Tibial nerve (tissue), 3 donors: ENCODE measurements at regions not wholly inside any gene's neighbourhood (a gene's known extent, or its start where the extent isn't known, plus 50 kb on each side); places are given as distances from the start of the nearest gene placed in this dataset.

Experiments
- POLR2A ChIP-seq, 2 donors: fragments of 450-650 bp; IDR thresholded peaks; one replicate each; pipeline ENCODE4 v1.6.1; 2017; ENCODE audit warnings: antibody characterized with exemption in 2 of 2, mild to moderate bottlenecking in 2 of 2, moderate library complexity in 2 of 2
- TF ChIP-seq, protein P1 (sequence below), 5 experiments: fragments of 200-600 bp in 3 of 5; fragments of 450-650 bp in 2 of 5; sonication (generic) in 3 of 5; IDR thresholded peaks; one replicate each; pipeline ENCODE4 v1.5.1; 2016 to 2019; ENCODE audit warnings: antibody characterized with exemption in 5 of 5, mild to moderate bottlenecking in 3 of 5, moderate library complexity in 2 of 5

DNA sequence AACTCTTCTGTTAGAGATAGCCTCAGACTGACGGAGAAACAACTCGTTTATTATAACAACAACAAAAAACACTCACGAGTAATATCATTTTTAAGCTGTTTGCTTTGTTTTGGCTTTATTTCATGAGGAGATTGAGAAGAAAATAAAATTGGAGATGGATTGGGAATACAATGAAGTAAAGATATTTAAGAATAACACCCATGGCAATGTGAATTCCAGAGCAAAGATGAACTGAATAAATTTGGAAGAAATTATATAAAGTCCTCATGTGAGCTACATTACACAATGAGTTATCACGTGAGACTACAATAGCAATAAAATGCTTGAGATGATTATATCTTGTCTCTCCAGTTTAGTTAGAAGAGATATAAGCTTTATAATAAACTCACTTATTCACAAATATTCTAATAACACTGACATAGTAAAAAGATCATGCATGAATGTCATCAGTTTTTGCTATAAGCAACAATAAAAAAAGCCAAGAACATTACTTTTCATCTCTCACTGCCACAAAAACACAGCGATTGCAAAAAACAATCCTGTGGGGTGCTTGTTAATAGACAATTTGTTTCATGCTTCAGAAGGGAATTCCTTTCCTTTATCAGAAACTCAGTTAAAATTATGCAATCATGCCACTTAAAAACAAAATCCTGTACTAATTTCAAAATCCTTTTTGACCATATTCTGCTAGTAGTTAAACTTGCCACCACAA is 696.7 kb upstream of the MARCKS start:
- TF ChIP-seq, protein P1, sequence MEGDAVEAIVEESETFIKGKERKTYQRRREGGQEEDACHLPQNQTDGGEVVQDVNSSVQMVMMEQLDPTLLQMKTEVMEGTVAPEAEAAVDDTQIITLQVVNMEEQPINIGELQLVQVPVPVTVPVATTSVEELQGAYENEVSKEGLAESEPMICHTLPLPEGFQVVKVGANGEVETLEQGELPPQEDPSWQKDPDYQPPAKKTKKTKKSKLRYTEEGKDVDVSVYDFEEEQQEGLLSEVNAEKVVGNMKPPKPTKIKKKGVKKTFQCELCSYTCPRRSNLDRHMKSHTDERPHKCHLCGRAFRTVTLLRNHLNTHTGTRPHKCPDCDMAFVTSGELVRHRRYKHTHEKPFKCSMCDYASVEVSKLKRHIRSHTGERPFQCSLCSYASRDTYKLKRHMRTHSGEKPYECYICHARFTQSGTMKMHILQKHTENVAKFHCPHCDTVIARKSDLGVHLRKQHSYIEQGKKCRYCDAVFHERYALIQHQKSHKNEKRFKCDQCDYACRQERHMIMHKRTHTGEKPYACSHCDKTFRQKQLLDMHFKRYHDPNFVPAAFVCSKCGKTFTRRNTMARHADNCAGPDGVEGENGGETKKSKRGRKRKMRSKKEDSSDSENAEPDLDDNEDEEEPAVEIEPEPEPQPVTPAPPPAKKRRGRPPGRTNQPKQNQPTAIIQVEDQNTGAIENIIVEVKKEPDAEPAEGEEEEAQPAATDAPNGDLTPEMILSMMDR (IDR thresholded peaks at IDR 0.05) = no peak
- no peak for TF ChIP-seq POLR2A (IDR thresholded peaks at IDR 0.05)
